Stimulated activated naive CD4-positive, alpha-beta T cell treated with Interleukin-2 at 50 U/mL for 16 hours (primary cell): ENCODE measurements at regions not wholly inside any gene's neighbourhood (a gene's known extent, or its start where the extent isn't known, plus 50 kb on each side); places are given as distances from the start of the nearest gene placed in this dataset.
"Not testable (repeated sequence)": the region's sequence is repeated elsewhere in the genome, so short reads cannot be mapped to it uniquely, and the experiment has no call there.

Experiments
- DNase-seq: peaks from one replicate; lab custom pipeline; 2025; lab: John Stamatoyannopoulos, UW

GRCh38 chr10:6984971-6985370 lies 404.9 kb upstream of the PRKCQ start:
- no peak for DNase-seq

- not testable (repeated sequence) for DNase-seq
Measured at GRCh38 chr10:6984016-6984415, 403.9 kb upstream of the PRKCQ start.

- DNase-seq = no peak
Measured at GRCh38 chr10:6980353-6980752, 400.3 kb upstream of the PRKCQ start.

- DNase-seq = no peak
Measured at GRCh38 chr10:6979371-6979770, 399.3 kb upstream of the PRKCQ start.

- no peak for DNase-seq
Measured at GRCh38 chr10:6978187-6978627, 398.1 kb upstream of the PRKCQ start.

- no peak for DNase-seq
Measured at GRCh38 chr10:6977398-6978186, 397.5 kb upstream of the PRKCQ start.

GRCh38 chr10:6973899-6974298 lies 393.8 kb upstream of the PRKCQ start:
- DNase-seq = no peak

- no peak for DNase-seq
Measured at GRCh38 chr10:6972226-6972625, 392.1 kb upstream of the PRKCQ start.

GRCh38 chr10:6969659-6970058 lies 389.6 kb upstream of the PRKCQ start:
- DNase-seq = no peak

- DNase-seq = no peak
Measured at GRCh38 chr10:6964543-6964942, 384.5 kb upstream of the PRKCQ start.

GRCh38 chr10:6962576-6962975 lies 382.5 kb upstream of the PRKCQ start:
- no peak for DNase-seq

- no peak for DNase-seq
Measured at GRCh38 chr10:6958711-6959110, 378.6 kb upstream of the PRKCQ start.

- DNase-seq = no peak
Measured at GRCh38 chr10:6958254-6958653, 378.2 kb upstream of the PRKCQ start.

GRCh38 chr10:6957851-6958250 lies 377.8 kb upstream of the PRKCQ start:
- DNase-seq = no peak

- no peak for DNase-seq
Measured at GRCh38 chr10:6956562-6956961, 376.5 kb upstream of the PRKCQ start.

GRCh38 chr10:6953271-6953801 lies 373.3 kb upstream of the PRKCQ start:
- DNase-seq = no peak

GRCh38 chr10:6951732-6952131 lies 371.7 kb upstream of the PRKCQ start:
- no peak for DNase-seq

- no peak for DNase-seq
Measured at GRCh38 chr10:6950133-6950532, 370.1 kb upstream of the PRKCQ start.

GRCh38 chr10:6944436-6944835 lies 364.4 kb upstream of the PRKCQ start:
- no peak for DNase-seq

GRCh38 chr10:6938384-6938783 lies 358.3 kb upstream of the PRKCQ start:
- no peak for DNase-seq

- DNase-seq = no peak
Measured at GRCh38 chr10:6936931-6937330, 356.9 kb upstream of the PRKCQ start.

GRCh38 chr10:6929148-6929830 lies 349.2 kb upstream of the PRKCQ start:
- no peak for DNase-seq

- no peak for DNase-seq
Measured at GRCh38 chr10:6928586-6928985, 348.5 kb upstream of the PRKCQ start.
